Cardiac fibroblast (primary cell): ENCODE measurements at regions not wholly inside any gene's neighbourhood (a gene's known extent, or its start where the extent isn't known, plus 50 kb on each side); places are given as distances from the start of the nearest gene placed in this dataset.

Source experiments
- DNase-seq, 2 donors: peaks; one replicate each; pipeline versions ENCODE4 v3.0.0 to v3.0.0-alpha.2; 2010; ENCODE audit warnings: low read depth in 2 of 2
- H3K4me3 ChIP-seq, 2 donors: replicated peaks in 1 of 2; 1 replicate in 1 of 2; 2 replicates in 1 of 2; pipeline ENCODE4 v1.5.1; 2011; ENCODE audit warnings: low read depth in 2 of 2, low read length in 2 of 2, mild to moderate bottlenecking in 2 of 2, moderate library complexity in 1 of 2
- CTCF ChIP-seq: IDR thresholded peaks from one replicate; pipeline ENCODE4 v1.5.1; 2011; ENCODE audit warnings: low read depth, mild to moderate bottlenecking, low read length, inconsistent platforms

- no peak for TF ChIP-seq CTCF
- DNase-seq, result no peak
- no peak overlapping the region for H3K4me3 ChIP-seq
Measured at GRCh38 chr4:132923516-132923915, 225.6 kb upstream of the PCDH10 start.

- H3K4me3 ChIP-seq, result no peak overlapping the region
- no peak for TF ChIP-seq CTCF
- DNase-seq, result no peak
Measured at GRCh38 chr4:132934911-132935310, 214.2 kb upstream of the PCDH10 start.

GRCh38 chr4:132955146-132955545, 193.9 kb upstream of the PCDH10 start:
- no peak for DNase-seq
- no peak overlapping the region for H3K4me3 ChIP-seq
- TF ChIP-seq CTCF, result no peak

GRCh38 chr4:132956962-132957361, 192.1 kb upstream of the PCDH10 start:
- TF ChIP-seq CTCF, result no peak

GRCh38 chr4:132958457-132959263, 190.4 kb upstream of the PCDH10 start:
- H3K4me3 ChIP-seq, result no peak overlapping the region
- DNase-seq, result no peak
- TF ChIP-seq CTCF, result no peak

More at GRCh38 chr4:132956962-132957361, 192.1 kb upstream of the PCDH10 start:
- DNase-seq, result no peak
- no peak overlapping the region for H3K4me3 ChIP-seq

- DNase-seq, result no peak
- no peak overlapping the region for H3K4me3 ChIP-seq
- TF ChIP-seq CTCF, result no peak
Measured at GRCh38 chr4:132981611-132982010, 167.5 kb upstream of the PCDH10 start.
